ENCODE measurements at regions not wholly inside any gene's neighbourhood (a gene's known extent, or its start where the extent isn't known, plus 50 kb on each side); places are given as distances from the start of the nearest gene placed in this dataset.

- no peak for DNase-seq
These were observed 53.7 kb upstream of the ADAMTS19 start for GRCh38 chr5:129406440-129406839.

All from T1000 (cell line).